B cell (primary cell): ENCODE measurements at regions not wholly inside any gene's neighbourhood (a gene's known extent, or its start where the extent isn't known, plus 50 kb on each side); places are given as distances from the start of the nearest gene placed in this dataset.

Source experiments
- EZH2 ChIP-seq: IDR thresholded peaks from 2 replicates; pipeline ENCODE4 v1.6.1; 2012; ENCODE audit warnings: borderline replicate concordance, low read depth, mild to moderate bottlenecking, moderate library complexity, low read length; ENCODE audit not compliant: insufficient read depth, poor library complexity, severe bottlenecking
- TF ChIP-seq, protein P1 (sequence below): fragments of 200-600 bp; IDR thresholded peaks from one replicate; pipeline ENCODE4 v1.8.0; 2022; ENCODE audit warnings: antibody characterized with exemption, mild to moderate bottlenecking

DNA sequence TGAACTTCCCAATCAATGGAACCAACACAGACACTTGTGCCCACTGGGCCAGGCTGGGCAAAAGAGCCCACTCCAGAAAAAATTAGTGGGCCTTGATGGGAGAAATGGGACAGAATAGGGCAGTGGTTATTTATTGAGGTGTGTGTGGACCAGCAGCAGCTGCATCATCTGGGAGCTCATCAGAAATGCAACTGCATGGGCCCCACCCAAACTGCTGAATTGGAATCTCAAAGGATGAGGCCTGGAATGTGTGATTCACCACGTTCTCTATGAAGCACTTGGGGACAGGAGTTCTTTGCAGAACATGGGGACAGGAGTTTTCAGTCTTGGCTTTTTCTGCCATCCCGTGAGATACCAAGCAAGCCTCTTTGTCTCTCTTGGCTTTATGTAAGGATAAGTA is 255.6 kb upstream of the PLET1 start:
- TF ChIP-seq, protein P1, sequence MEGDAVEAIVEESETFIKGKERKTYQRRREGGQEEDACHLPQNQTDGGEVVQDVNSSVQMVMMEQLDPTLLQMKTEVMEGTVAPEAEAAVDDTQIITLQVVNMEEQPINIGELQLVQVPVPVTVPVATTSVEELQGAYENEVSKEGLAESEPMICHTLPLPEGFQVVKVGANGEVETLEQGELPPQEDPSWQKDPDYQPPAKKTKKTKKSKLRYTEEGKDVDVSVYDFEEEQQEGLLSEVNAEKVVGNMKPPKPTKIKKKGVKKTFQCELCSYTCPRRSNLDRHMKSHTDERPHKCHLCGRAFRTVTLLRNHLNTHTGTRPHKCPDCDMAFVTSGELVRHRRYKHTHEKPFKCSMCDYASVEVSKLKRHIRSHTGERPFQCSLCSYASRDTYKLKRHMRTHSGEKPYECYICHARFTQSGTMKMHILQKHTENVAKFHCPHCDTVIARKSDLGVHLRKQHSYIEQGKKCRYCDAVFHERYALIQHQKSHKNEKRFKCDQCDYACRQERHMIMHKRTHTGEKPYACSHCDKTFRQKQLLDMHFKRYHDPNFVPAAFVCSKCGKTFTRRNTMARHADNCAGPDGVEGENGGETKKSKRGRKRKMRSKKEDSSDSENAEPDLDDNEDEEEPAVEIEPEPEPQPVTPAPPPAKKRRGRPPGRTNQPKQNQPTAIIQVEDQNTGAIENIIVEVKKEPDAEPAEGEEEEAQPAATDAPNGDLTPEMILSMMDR, result no peak
- TF ChIP-seq EZH2, result no peak
